ENCODE measurements at regions not wholly inside any gene's neighbourhood (a gene's known extent, or its start where the extent isn't known, plus 50 kb on each side); places are given as distances from the start of the nearest gene placed in this dataset.

- Histone ChIP-seq H3K4me3 (ENCODE audit: low read depth, low read length) (no peak overlapping the region), H3K4me1 (ENCODE audit: control insufficient read depth, insufficient read depth, low read length) (peaks cover 37% of the 10 kb centered on the region), H3K27me3 (ENCODE audit: control insufficient read depth, insufficient read depth, low read length) (no peaks in the 10 kb centered on the region), H3K9ac (ENCODE audit: low read length) (no peak overlapping the region), H3K27ac (ENCODE audit: low read depth, low read length) (no peak overlapping the region; the same call in 1 of the 2 replicates), H3K36me3 (ENCODE audit: control insufficient read depth, insufficient read depth, low read length) (no peaks in the 10 kb centered on the region), H3K9me3 (ENCODE audit: control insufficient read depth, insufficient read depth, low read depth, low read length) (peaks cover 7% of the 10 kb centered on the region; the same call in 1 of the 2 replicates)
Observed at GRCh38 chr11:130766650-130767565, 149.4 kb downstream of the SNX19 start.

GRCh38 chr11:130769782-130770535 lies 146.3 kb downstream of the SNX19 start:
- Histone ChIP-seq H3K4me3 (ENCODE audit: low read depth, low read length) (no peak overlapping the region), H3K9me3 (ENCODE audit: control insufficient read depth, insufficient read depth, low read depth, low read length) (peaks cover 7% of the 10 kb centered on the region; the same call in 1 of the 2 replicates), H3K4me1 (ENCODE audit: control insufficient read depth, insufficient read depth, low read length) (peaks cover 29% of the 10 kb centered on the region; the same call in 1 of the 2 replicates), H3K36me3 (ENCODE audit: control insufficient read depth, insufficient read depth, low read length) (no peaks in the 10 kb centered on the region), H3K27ac (ENCODE audit: low read depth, low read length) (no peak overlapping the region), H3K9ac (ENCODE audit: low read length) (no peak overlapping the region), H3K27me3 (ENCODE audit: control insufficient read depth, insufficient read depth, low read length) (no peaks in the 10 kb centered on the region)

- no peak overlapping the region for H3K27ac ChIP-seq (ENCODE audit: low read depth, low read length)
Observed at GRCh38 chr11:130771708-130772107, 144.6 kb downstream of the SNX19 start.

GRCh38 chr11:130772266-130773227 lies 143.7 kb downstream of the SNX19 start:
- H3K4me1 ChIP-seq (ENCODE audit: control insufficient read depth, insufficient read depth, low read length) = peaks cover 15% of the 10 kb centered on the region; the same call in 1 of the 2 replicates
- no peaks in the 10 kb centered on the region for H3K36me3 ChIP-seq (ENCODE audit: control insufficient read depth, insufficient read depth, low read length)
- no peak overlapping the region for H3K27ac ChIP-seq (ENCODE audit: low read depth, low read length)
- H3K27me3 ChIP-seq (ENCODE audit: control insufficient read depth, insufficient read depth, low read length) = no peaks in the 10 kb centered on the region
- no peak overlapping the region for H3K9ac ChIP-seq (ENCODE audit: low read length)
- H3K9me3 ChIP-seq (ENCODE audit: control insufficient read depth, insufficient read depth, low read depth, low read length) = peaks cover 7% of the 10 kb centered on the region; the same call in 1 of the 2 replicates
- H3K4me3 ChIP-seq (ENCODE audit: low read depth, low read length) = no peak overlapping the region

More at GRCh38 chr11:130771708-130772107, 144.6 kb downstream of the SNX19 start:
- Histone ChIP-seq H3K4me1 (ENCODE audit: control insufficient read depth, insufficient read depth, low read length) (peaks cover 18% of the 10 kb centered on the region; the same call in 1 of the 2 replicates), H3K36me3 (ENCODE audit: control insufficient read depth, insufficient read depth, low read length) (no peaks in the 10 kb centered on the region), H3K27me3 (ENCODE audit: control insufficient read depth, insufficient read depth, low read length) (no peaks in the 10 kb centered on the region), H3K9me3 (ENCODE audit: control insufficient read depth, insufficient read depth, low read depth, low read length) (peaks cover 7% of the 10 kb centered on the region; the same call in 1 of the 2 replicates), H3K9ac (ENCODE audit: low read length) (no peak overlapping the region), H3K4me3 (ENCODE audit: low read depth, low read length) (no peak overlapping the region)

GRCh38 chr11:130773244-130773820 lies 142.9 kb downstream of the SNX19 start:
- H3K9ac ChIP-seq (ENCODE audit: low read length) = no peak overlapping the region
- H3K36me3 ChIP-seq (ENCODE audit: control insufficient read depth, insufficient read depth, low read length) = no peaks in the 10 kb centered on the region
- H3K9me3 ChIP-seq (ENCODE audit: control insufficient read depth, insufficient read depth, low read depth, low read length) = peaks cover 13% of the 10 kb centered on the region; the same call in 1 of the 2 replicates
- H3K4me1 ChIP-seq (ENCODE audit: control insufficient read depth, insufficient read depth, low read length) = peaks cover 15% of the 10 kb centered on the region; the same call in 1 of the 2 replicates
- no peak overlapping the region for H3K27ac ChIP-seq (ENCODE audit: low read depth, low read length)
- H3K27me3 ChIP-seq (ENCODE audit: control insufficient read depth, insufficient read depth, low read length) = no peaks in the 10 kb centered on the region
- H3K4me3 ChIP-seq (ENCODE audit: low read depth, low read length) = no peak overlapping the region

GRCh38 chr11:130774703-130775102 lies 141.6 kb downstream of the SNX19 start:
- Histone ChIP-seq H3K27ac (ENCODE audit: low read depth, low read length) (no peak overlapping the region), H3K9me3 (ENCODE audit: control insufficient read depth, insufficient read depth, low read depth, low read length) (peaks cover 6% of the 10 kb centered on the region; the same call in 1 of the 2 replicates), H3K27me3 (ENCODE audit: control insufficient read depth, insufficient read depth, low read length) (no peaks in the 10 kb centered on the region), H3K36me3 (ENCODE audit: control insufficient read depth, insufficient read depth, low read length) (no peaks in the 10 kb centered on the region), H3K4me3 (ENCODE audit: low read depth, low read length) (no peak overlapping the region), H3K9ac (ENCODE audit: low read length) (no peak overlapping the region), H3K4me1 (ENCODE audit: control insufficient read depth, insufficient read depth, low read length) (peaks cover 15% of the 10 kb centered on the region; the same call in 1 of the 2 replicates)

- Histone ChIP-seq H3K9me3 (ENCODE audit: control insufficient read depth, insufficient read depth, low read depth, low read length) (peaks cover 6% of the 10 kb centered on the region; the same call in 1 of the 2 replicates), H3K4me1 (ENCODE audit: control insufficient read depth, insufficient read depth, low read length) (peaks cover 8% of the 10 kb centered on the region; the same call in 1 of the 2 replicates), H3K36me3 (ENCODE audit: control insufficient read depth, insufficient read depth, low read length) (no peaks in the 10 kb centered on the region), H3K27ac (ENCODE audit: low read depth, low read length) (no peak overlapping the region), H3K27me3 (ENCODE audit: control insufficient read depth, insufficient read depth, low read length) (no peaks in the 10 kb centered on the region), H3K4me3 (ENCODE audit: low read depth, low read length) (no peak overlapping the region), H3K9ac (ENCODE audit: low read length) (no peak overlapping the region)
Observed at GRCh38 chr11:130775306-130776060, 140.8 kb downstream of the SNX19 start.

- no peaks in the 10 kb centered on the region for H3K27me3 ChIP-seq (ENCODE audit: control insufficient read depth, insufficient read depth, low read length)
- H3K9me3 ChIP-seq (ENCODE audit: control insufficient read depth, insufficient read depth, low read depth, low read length) = peaks cover 6% of the 10 kb centered on the region; the same call in 1 of the 2 replicates
- peaks cover 3% of the 10 kb centered on the region; the same call in 1 of the 2 replicates for H3K4me1 ChIP-seq (ENCODE audit: control insufficient read depth, insufficient read depth, low read length)
- no peaks in the 10 kb centered on the region for H3K36me3 ChIP-seq (ENCODE audit: control insufficient read depth, insufficient read depth, low read length)
- no peak overlapping the region for H3K9ac ChIP-seq (ENCODE audit: low read length)
- no peak overlapping the region for H3K4me3 ChIP-seq (ENCODE audit: low read depth, low read length)
- no peak overlapping the region for H3K27ac ChIP-seq (ENCODE audit: low read depth, low read length)
Observed at GRCh38 chr11:130776061-130776419, 140.2 kb downstream of the SNX19 start.

- no peak overlapping the region for H3K27ac ChIP-seq (ENCODE audit: low read depth, low read length)
- no peak overlapping the region for H3K9ac ChIP-seq (ENCODE audit: low read length)
- H3K36me3 ChIP-seq (ENCODE audit: control insufficient read depth, insufficient read depth, low read length) = no peaks in the 10 kb centered on the region
Observed at GRCh38 chr11:130778026-130778425, 138.3 kb downstream of the SNX19 start.

More at GRCh38 chr11:130778026-130778425, 138.3 kb downstream of the SNX19 start:
- Histone ChIP-seq H3K4me3 (ENCODE audit: low read depth, low read length) (no peak overlapping the region), H3K4me1 (ENCODE audit: control insufficient read depth, insufficient read depth, low read length) (peaks cover 18% of the 10 kb centered on the region), H3K27me3 (ENCODE audit: control insufficient read depth, insufficient read depth, low read length) (no peaks in the 10 kb centered on the region), H3K9me3 (ENCODE audit: control insufficient read depth, insufficient read depth, low read depth, low read length) (peaks cover 6% of the 10 kb centered on the region; the same call in 1 of the 2 replicates)

Data from HUES6 (cell line).